Esophagus squamous epithelium (tissue), 4 donors: ENCODE measurements at regions not wholly inside any gene's neighbourhood (a gene's known extent, or its start where the extent isn't known, plus 50 kb on each side); places are given as distances from the start of the nearest gene placed in this dataset.

Source experiments
- CTCF ChIP-seq, 6 experiments: fragments of 450-650 bp in 4 of 6; fragments of 200-600 bp in 2 of 6; sonication (generic) in 2 of 6; IDR thresholded peaks; one replicate each; pipeline ENCODE4 v1.5.1; 2016 to 2019; ENCODE audit warnings: antibody characterized with exemption in 6 of 6, mild to moderate bottlenecking in 4 of 6, moderate library complexity in 4 of 6
- POLR2A ChIP-seq, 4 donors: fragments of 450-650 bp; IDR thresholded peaks; one replicate each; pipeline ENCODE4 v1.6.1; 2017; ENCODE audit warnings: antibody characterized with exemption in 4 of 4, mild to moderate bottlenecking in 4 of 4, moderate library complexity in 3 of 4

GRCh38 chr13:73898899-73899298 is 235.3 kb downstream of the KLF12 start:
- TF ChIP-seq CTCF (IDR thresholded peaks at IDR 0.05), result no peak
- TF ChIP-seq POLR2A (IDR thresholded peaks at IDR 0.05), result no peak
